Smooth muscle cell (in vitro differentiated cells): ENCODE measurements at regions not wholly inside any gene's neighbourhood (a gene's known extent, or its start where the extent isn't known, plus 50 kb on each side); places are given as distances from the start of the nearest gene placed in this dataset.
A peak's percentile ranks its signal among the peaks of the same experiment; 100 is the strongest.

ENCODE experiments used
- DNase-seq: peaks from one replicate; lab custom pipeline; 2025; ENCODE audit not compliant: unreplicated experiment; lab: John Stamatoyannopoulos, UW
- H2AFZ ChIP-seq: fragments of 200-600 bp; sonication (generic); 2 replicates; pipeline ENCODE4 v1.6.0; 2016; ENCODE audit warnings: antibody characterized with exemption, low read depth, mild to moderate bottlenecking
- H3F3A ChIP-seq: fragments of 200-600 bp; sonication (generic); 2 replicates; pipeline ENCODE4 v1.6.0; 2017; ENCODE audit warnings: antibody characterized with exemption, low read depth
- H3K27ac ChIP-seq: fragments of 200-600 bp; sonication (generic); 2 replicates; pipeline ENCODE4 v1.5.1; 2016; ENCODE audit warnings: low read depth, mild to moderate bottlenecking
- H3K27me3 ChIP-seq: fragments of 200-600 bp; sonication (generic); 2 replicates; pipeline ENCODE4 v1.6.1; 2016; ENCODE audit warnings: low read depth, mild to moderate bottlenecking
- H3K36me3 ChIP-seq: fragments of 200-600 bp; sonication (generic); 2 replicates; pipeline ENCODE4 v1.5.1; 2016; ENCODE audit warnings: low read depth
- H3K4me1 ChIP-seq: fragments of 200-600 bp; sonication (generic); 2 replicates; pipeline ENCODE4 v1.5.1; 2016; ENCODE audit warnings: low read depth
- H3K4me2 ChIP-seq: fragments of 200-600 bp; sonication (generic); 2 replicates; pipeline ENCODE4 v1.6.0; 2016; ENCODE audit warnings: mild to moderate bottlenecking
- H3K4me3 ChIP-seq: fragments of 200-600 bp; sonication (generic); 2 replicates; pipeline ENCODE4 v1.5.1; 2016; ENCODE audit warnings: mild to moderate bottlenecking
- H3K79me2 ChIP-seq: fragments of 200-600 bp; sonication (generic); 2 replicates; pipeline ENCODE4 v1.6.0; 2016; ENCODE audit warnings: low read depth, mild to moderate bottlenecking
- H3K9ac ChIP-seq: fragments of 200-600 bp; sonication (generic); 2 replicates; pipeline ENCODE4 v1.6.0; 2016; ENCODE audit warnings: low read depth
- H3K9me3 ChIP-seq: fragments of 200-600 bp; sonication (generic); replicated peaks from 2 replicates; pipeline ENCODE4 v1.5.1; 2016; ENCODE audit warnings: low read depth
- H4K20me1 ChIP-seq: fragments of 200-600 bp; sonication (generic); 2 replicates; pipeline ENCODE4 v1.6.0; 2016; ENCODE audit warnings: low read depth
- CTCF ChIP-seq: fragments of 200-600 bp; sonication (generic); IDR thresholded peaks from 2 replicates; pipeline ENCODE4 v1.5.1; 2017; ENCODE audit warnings: borderline replicate concordance, mild to moderate bottlenecking, antibody characterized with exemption; ENCODE audit not compliant: insufficient read depth, poor library complexity, severe bottlenecking
- WGBS: methylation state at CpG from one replicate; pipeline ENCODE4 v1.1.7; 2016; ENCODE audit warnings: low lambda C conversion rate; 5-methylcytosine and 5-hydroxymethylcytosine counted together

- no peak overlapping the region for H3K4me3 ChIP-seq
- no peaks in the 10 kb centered on the region for H3K9me3 ChIP-seq
- H3K9ac ChIP-seq: no peak overlapping the region
- H3K27ac ChIP-seq: peak overlapping the region; percentile 42
- peaks cover 4% of the 10 kb centered on the region for H3K79me2 ChIP-seq
- no peaks in the 10 kb centered on the region for H4K20me1 ChIP-seq
- H3F3A ChIP-seq: no peaks in the 10 kb centered on the region
- H3K36me3 ChIP-seq: no peaks in the 10 kb centered on the region
- H3K4me2 ChIP-seq: no peak overlapping the region
- 39% methylated on average over 4 of the region's 4 CpGs for WGBS
- no peak for DNase-seq
- H2AFZ ChIP-seq: no peak overlapping the region
- peaks cover 8% of the 10 kb centered on the region for H3K4me1 ChIP-seq
- TF ChIP-seq CTCF: no peak
- no peaks in the 10 kb centered on the region for H3K27me3 ChIP-seq
Measured at GRCh38 chr13:73832128-73832588, 302.0 kb downstream of the KLF12 start.

- H3K27ac ChIP-seq: no peak overlapping the region
- no peaks in the 10 kb centered on the region for H3K9me3 ChIP-seq
- H3F3A ChIP-seq: no peaks in the 10 kb centered on the region
- no peaks in the 10 kb centered on the region for H4K20me1 ChIP-seq
- no peak for DNase-seq
- no peak overlapping the region for H3K4me2 ChIP-seq
- WGBS: 91% methylated on average over 1 of the region's 1 CpG
- H3K4me1 ChIP-seq: peaks cover 8% of the 10 kb centered on the region
- TF ChIP-seq CTCF: no peak
- H3K9ac ChIP-seq: no peak overlapping the region
- H3K79me2 ChIP-seq: peaks cover 4% of the 10 kb centered on the region
- H2AFZ ChIP-seq: no peak overlapping the region
- H3K36me3 ChIP-seq: no peaks in the 10 kb centered on the region
- H3K27me3 ChIP-seq: no peaks in the 10 kb centered on the region
- H3K4me3 ChIP-seq: no peak overlapping the region
Measured at GRCh38 chr13:73829416-73829815, 304.8 kb downstream of the KLF12 start.

GRCh38 chr13:73828811-73829210, 305.4 kb downstream of the KLF12 start:
- Histone ChIP-seq H3K4me1 (peaks cover 8% of the 10 kb centered on the region), H3K4me3 (no peak overlapping the region), H3K36me3 (no peaks in the 10 kb centered on the region), H3K9ac (no peak overlapping the region), H2AFZ (no peak overlapping the region), H3K4me2 (no peak overlapping the region), H3K9me3 (no peaks in the 10 kb centered on the region), H3K27me3 (no peaks in the 10 kb centered on the region), H3K27ac (no peak overlapping the region), H4K20me1 (no peaks in the 10 kb centered on the region), H3K79me2 (peaks cover 4% of the 10 kb centered on the region), H3F3A (no peaks in the 10 kb centered on the region)
- TF ChIP-seq CTCF: no peak
- no peak for DNase-seq
- WGBS: 86% methylated on average over 4 of the region's 4 CpGs

GRCh38 chr13:73827434-73827833, 306.8 kb downstream of the KLF12 start:
- no peaks in the 10 kb centered on the region for H3K27me3 ChIP-seq
- H3K4me1 ChIP-seq: peaks cover 5% of the 10 kb centered on the region
- no peak overlapping the region for H2AFZ ChIP-seq
- no peaks in the 10 kb centered on the region for H4K20me1 ChIP-seq
- H3K79me2 ChIP-seq: peaks cover 4% of the 10 kb centered on the region
- no peak for TF ChIP-seq CTCF
- 99% methylated on average over 3 of the region's 3 CpGs for WGBS
- DNase-seq: no peak
- H3K36me3 ChIP-seq: no peaks in the 10 kb centered on the region
- H3K9me3 ChIP-seq: no peaks in the 10 kb centered on the region
- no peak overlapping the region for H3K27ac ChIP-seq
- no peaks in the 10 kb centered on the region for H3F3A ChIP-seq
- H3K9ac ChIP-seq: no peak overlapping the region
- H3K4me3 ChIP-seq: no peak overlapping the region
- H3K4me2 ChIP-seq: no peak overlapping the region
